ENCODE measurements at regions not wholly inside any gene's neighbourhood (a gene's known extent, or its start where the extent isn't known, plus 50 kb on each side); places are given as distances from the start of the nearest gene placed in this dataset.

DNA sequence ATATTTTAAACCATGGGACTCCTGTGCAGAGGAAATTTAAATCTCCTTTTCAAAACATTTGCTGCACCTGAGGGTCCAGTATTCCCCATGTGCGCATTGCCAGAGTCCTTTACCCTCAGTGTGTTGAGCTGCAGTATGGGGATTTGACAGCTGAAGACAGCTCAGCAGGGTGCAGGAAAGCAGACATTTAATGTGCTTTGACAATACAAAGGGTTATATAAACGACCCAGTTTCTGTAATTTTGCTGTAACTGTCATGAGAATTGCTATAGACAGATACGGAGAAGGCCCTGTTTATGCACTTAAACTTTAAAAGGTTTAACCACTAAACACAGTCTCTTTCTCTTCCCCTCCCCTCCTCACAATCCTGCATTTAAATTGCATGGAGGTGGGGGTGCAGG is 393.4 kb downstream of the MID1IP1 start:
- TF ChIP-seq ZNF274 (IDR thresholded peaks at IDR 0.05; ENCODE audit: low read depth, low read length): no peak
- TF ChIP-seq YY1 (IDR thresholded peaks at IDR 0.05; ENCODE audit: insufficient read depth, insufficient read length): no peak

Data from NT2/D1 (cell line).